HCT116 (cell line): ENCODE measurements at regions not wholly inside any gene's neighbourhood (a gene's known extent, or its start where the extent isn't known, plus 50 kb on each side); places are given as distances from the start of the nearest gene placed in this dataset.

Experiments used
- ATAC-seq: fragments of 200-7000 bp; cut with Tn5 transposase; 2 replicates; pipeline ENCODE4 v1.9.1; 2020; ENCODE audit warnings: mild to moderate bottlenecking, moderate library complexity
- BruUV-seq: library from RNA; stranded (reverse); fragments of 400-500 nt; replicated peaks from 2 replicates; lab custom pipeline; 2021; lab: Mats Ljungman, UMichigan
- CTCF ChIA-PET: fragments of 300-600 bp; sonication (Branson Sonifier 250); formaldehyde crosslinking; loops from one replicate; lab custom pipeline; 2021; ENCODE audit warnings: antibody characterized with exemption; lab: Charles Lee
- POLR2A ChIA-PET: fragments of 300-600, 350-600 bp; sonication (Branson Sonifier 250); formaldehyde crosslinking; loops from one replicate; lab custom pipeline; 2021; ENCODE audit warnings: antibody characterized with exemption; lab: Charles Lee
- RAD21 ChIA-PET, 2 experiments: fragments of 300-600 bp; sonication (Branson Sonifier 250); formaldehyde crosslinking; loops; one replicate each; lab custom pipeline; 2023; ENCODE audit warnings: low total read pairs in 2 of 2; ENCODE audit not compliant: uncharacterized antibody in 2 of 2, unreplicated experiment in 2 of 2, low non-redundant PET in 1 of 2; lab: Charles Lee
- DNase-seq: peaks from one replicate; pipeline ENCODE4 v3.0.0-alpha.2; 2010; ENCODE audit warnings: low read depth, low spot score
- H2AFZ ChIP-seq: fragments of 200-600 bp; shearing (Covaris generic), sonication (generic); 2 replicates; pipeline ENCODE4 v1.6.1; 2017; ENCODE audit warnings: low read depth, mixed run types, mixed read lengths, antibody characterized with exemption, low read length; ENCODE audit not compliant: poor library complexity, severe bottlenecking
- H3K27ac ChIP-seq: 2 replicates; pipeline ENCODE4 v1.5.1; 2012; ENCODE audit warnings: low read depth, low read length
- H3K27me3 ChIP-seq: fragments of 200-600 bp; sonication (generic); 2 replicates; pipeline ENCODE4 v1.6.1; 2016; ENCODE audit warnings: mixed run types, low read length, mixed read lengths; ENCODE audit not compliant: insufficient read depth
- H3K36me3 ChIP-seq, 2 experiments: fragments of 200-500 bp in 1 of 2; fragments of 200-600 bp in 1 of 2; sonication (Bioruptor generic) in 1 of 2; sonication (generic) in 1 of 2; 2 replicates each; pipeline versions ENCODE4 v1.5.1 to v1.6.1; 2014 to 2016; ENCODE audit warnings: low read length in 2 of 2, inconsistent platforms in 1 of 2, mixed read lengths in 1 of 2, mixed run types in 1 of 2; ENCODE audit not compliant: insufficient read depth in 2 of 2, control insufficient read depth in 1 of 2
- H3K4me1 ChIP-seq, 2 experiments: fragments of 200-600 bp in 1 of 2; sonication (generic) in 1 of 2; 2 replicates each; pipeline versions ENCODE4 v1.5.1 to v1.6.1; 2012 to 2017; ENCODE audit warnings: low read length in 2 of 2, inconsistent platforms in 1 of 2, mild to moderate bottlenecking in 1 of 2, mixed read lengths in 1 of 2, mixed run types in 1 of 2, moderate library complexity in 1 of 2; ENCODE audit not compliant: insufficient read depth in 2 of 2, control insufficient read depth in 1 of 2
- H3K4me2 ChIP-seq: fragments of 200-600 bp; sonication (generic); 2 replicates; pipeline ENCODE4 v1.6.1; 2017; ENCODE audit warnings: mixed run types, low read length, mixed read lengths
- H3K4me3 ChIP-seq, 2 experiments: fragments of 200-600 bp in 1 of 2; sonication (generic) in 1 of 2; replicated peaks in 1 of 2; 2 replicates each; pipeline ENCODE4 v1.5.1; 2011 to 2016; ENCODE audit warnings: low read length in 2 of 2, control low read depth in 1 of 2, low read depth in 1 of 2, mild to moderate bottlenecking in 1 of 2, mixed read lengths in 1 of 2, mixed run types in 1 of 2
- H3K79me2 ChIP-seq: fragments of 200-600 bp; sonication (generic); 2 replicates; pipeline ENCODE4 v1.6.1; 2017; ENCODE audit warnings: mild to moderate bottlenecking, mixed run types, low read length, moderate library complexity, mixed read lengths; ENCODE audit not compliant: insufficient read depth
- H3K9ac ChIP-seq: fragments of 200-600 bp; sonication (generic); 2 replicates; pipeline ENCODE4 v1.6.1; 2016; ENCODE audit warnings: low read length, mixed read lengths
- H3K9me2 ChIP-seq: fragments of 200-600 bp; sonication (generic), shearing (Covaris generic); 2 replicates; pipeline ENCODE4 v1.6.1; 2017; ENCODE audit warnings: mixed run types, mild to moderate bottlenecking, moderate library complexity; ENCODE audit not compliant: insufficient read depth
- H3K9me3 ChIP-seq, 2 experiments: fragments of 200-500 bp in 1 of 2; fragments of 200-600 bp in 1 of 2; sonication (Bioruptor generic) in 1 of 2; sonication (generic) in 1 of 2; 2 replicates each; pipeline ENCODE4 v1.6.1; 2014 to 2017; ENCODE audit warnings: low read length in 2 of 2, mixed read lengths in 2 of 2, inconsistent platforms in 1 of 2, low read depth in 1 of 2, mild to moderate bottlenecking in 1 of 2, mixed run types in 1 of 2, moderate library complexity in 1 of 2; ENCODE audit not compliant: control insufficient read depth in 1 of 2, insufficient read depth in 1 of 2
- H4K20me1 ChIP-seq: fragments of 200-600 bp; sonication (generic), shearing (Covaris generic); 2 replicates; pipeline ENCODE4 v1.6.1; 2017; ENCODE audit warnings: mixed run types, mild to moderate bottlenecking, moderate library complexity; ENCODE audit not compliant: insufficient read depth
- ATF3 ChIP-seq: IDR thresholded peaks from 2 replicates; pipeline ENCODE4 v1.6.1; 2012
- CEBPB ChIP-seq: IDR thresholded peaks from 2 replicates; pipeline ENCODE4 v1.6.1; 2012; ENCODE audit warnings: low read depth
- ELF1 ChIP-seq: IDR thresholded peaks from 2 replicates; pipeline ENCODE4 v1.6.1; 2012; ENCODE audit warnings: low read depth, borderline replicate concordance
- EZH2phosphoT487 ChIP-seq: fragments of 200-600 bp; IDR thresholded peaks from 2 replicates; pipeline ENCODE4 v1.6.1; 2018; ENCODE audit warnings: antibody characterized with exemption, borderline replicate concordance
- FOSL1 ChIP-seq: IDR thresholded peaks from 2 replicates; pipeline ENCODE4 v1.6.1; 2012; ENCODE audit warnings: low read depth
- MAX ChIP-seq: IDR thresholded peaks from 2 replicates; pipeline ENCODE4 v1.6.1; 2012
- POLR2A ChIP-seq: IDR thresholded peaks from 2 replicates; pipeline ENCODE4 v1.7.0; 2011; ENCODE audit warnings: borderline replicate concordance; ENCODE audit not compliant: insufficient read depth, insufficient read length; ENCODE audit errors: extremely low read depth
- RAD21 ChIP-seq: IDR thresholded peaks from 2 replicates; pipeline ENCODE4 v1.6.1; 2012; ENCODE audit warnings: low read depth, mild to moderate bottlenecking
- REST ChIP-seq: IDR thresholded peaks from 2 replicates; pipeline ENCODE4 v1.6.1; 2012; ENCODE audit warnings: low read depth
- SP1 ChIP-seq: IDR thresholded peaks from 2 replicates; pipeline ENCODE4 v1.6.1; 2012; ENCODE audit warnings: low read depth
- TCF7L2 ChIP-seq: IDR thresholded peaks from 2 replicates; pipeline ENCODE4 v1.7.0; 2011; ENCODE audit warnings: borderline replicate concordance, inconsistent platforms; ENCODE audit not compliant: insufficient read depth, insufficient read length; ENCODE audit errors: extremely low read depth
- YY1 ChIP-seq: IDR thresholded peaks from 2 replicates; pipeline ENCODE4 v1.6.1; 2011; ENCODE audit warnings: low read length, low read depth, moderate library complexity, mild to moderate bottlenecking; ENCODE audit not compliant: insufficient replicate concordance; ENCODE audit errors: extremely low read depth
- ZBTB33 ChIP-seq: IDR thresholded peaks from 2 replicates; pipeline ENCODE4 v1.6.1; 2011; ENCODE audit warnings: mild to moderate bottlenecking, low read length, moderate library complexity; ENCODE audit not compliant: insufficient replicate concordance; ENCODE audit errors: extremely low read depth
- intact Hi-C: fragments of 100-400 bp; cut with micrococcal nuclease; formaldehyde crosslinking; loops from 2 replicates; pipeline ENCODE4 v1.10.0; 2022

- Histone ChIP-seq H3K27ac (no peak overlapping the region), H3K4me1 (no peaks in the 10 kb centered on the region), H3K27me3 (peaks cover 13% of the 10 kb centered on the region; the same call in 1 of the 2 replicates), H3K36me3 (no peaks in the 10 kb centered on the region), H3K4me2 (no peak overlapping the region), H3K4me3 (no peak overlapping the region), H3K9me3 (no peaks in the 10 kb centered on the region), H4K20me1 (no peaks in the 10 kb centered on the region), H2AFZ (no peak overlapping the region), H3K9ac (no peak overlapping the region), H3K9me2 (no peaks in the 10 kb centered on the region), H3K79me2 (no peaks in the 10 kb centered on the region)
- intact Hi-C loops: no loop called here
- ChIA-PET CTCF (no interaction called here), RAD21 (no interaction called here), POLR2A (no interaction called here)
- ATAC-seq (no peak), DNase-seq (no peak)
- TF ChIP-seq EZH2phosphoT487 (no peak), SP1 (no peak), FOSL1 (no peak), YY1 (no peak), CEBPB (no peak), POLR2A (no peak), ELF1 (no peak), MAX (no peak), TCF7L2 (no peak)
- BruUV-seq: no TSS peak
These were observed 256.4 kb downstream of the PRDM2 start for GRCh38 chr1:13956393-13956792.

GRCh38 chr1:13960375-13960987 is 260.5 kb downstream of the PRDM2 start:
- ChIA-PET CTCF (interaction anchor here (2.3 kb wide), 1 partner anchor 131 kb away, joined by 11 read pairs; no protein-coding TSS in a partner anchor), RAD21 (interaction anchor here in 1 of 2 experiments (1.5 kb wide), 1 partner anchor 132 kb away, joined by 4 read pairs; no protein-coding TSS in a partner anchor), POLR2A (no interaction called here)
- ATAC-seq (peak; percentile 93), DNase-seq (peak; percentile 44)
- H3K9me2 ChIP-seq: no peaks in the 10 kb centered on the region
- H3K9me3 ChIP-seq: no peaks in the 10 kb centered on the region
- H2AFZ ChIP-seq: no peak overlapping the region
- no peaks in the 10 kb centered on the region for H3K79me2 ChIP-seq
- H4K20me1 ChIP-seq: no peaks in the 10 kb centered on the region
- no peak overlapping the region for H3K27ac ChIP-seq
- peaks cover 12% of the 10 kb centered on the region; the same call in 1 of the 2 replicates for H3K27me3 ChIP-seq
- H3K9ac ChIP-seq: no peak overlapping the region
- H3K36me3 ChIP-seq: no peaks in the 10 kb centered on the region
- H3K4me2 ChIP-seq: no peak overlapping the region
- intact Hi-C loops: loop anchor here (1.0 kb wide), 2 partner anchors 132 to 295 kb away; no protein-coding TSS in a partner anchor
- H3K4me3 ChIP-seq: no peak overlapping the region
- no TSS peak for BruUV-seq
- H3K4me1 ChIP-seq: no peaks in the 10 kb centered on the region
- no peak for TF ChIP-seq ATF3
- peak; percentile 93 for TF ChIP-seq RAD21
- no peak for TF ChIP-seq FOSL1
- no peak for TF ChIP-seq ZBTB33
- TF ChIP-seq REST: no peak
